ENCODE measurements at regions not wholly inside any gene's neighbourhood (a gene's known extent, or its start where the extent isn't known, plus 50 kb on each side); places are given as distances from the start of the nearest gene placed in this dataset.

GRCh38 chr13:87280139-87280538 lies 391.0 kb upstream of the SLITRK5 start:
- WGBS, 2 donors = 38% methylated on average over 4 of the region's 4 CpGs
- Histone ChIP-seq H3K27ac (no peak overlapping the region), H3K4me1 (no peaks in the 10 kb centered on the region), H3K27me3 (no peaks in the 10 kb centered on the region), H3K36me3 (replicated peaks in 1 of 2; ENCODE audit: insufficient read depth in 1 of 2, low read depth in 2 of 2) (no peaks in the 10 kb centered on the region), H3K9me3 (no peaks in the 10 kb centered on the region), H3K4me3 (no peak overlapping the region)
- no peak for ATAC-seq
- TF ChIP-seq POLR2A (IDR thresholded peaks at IDR 0.05) (no peak), CTCF (IDR thresholded peaks at IDR 0.05) (no peak)
- no peak for DNase-seq
- intact Hi-C loops (cut with DNase I) = no loop called here

DNA sequence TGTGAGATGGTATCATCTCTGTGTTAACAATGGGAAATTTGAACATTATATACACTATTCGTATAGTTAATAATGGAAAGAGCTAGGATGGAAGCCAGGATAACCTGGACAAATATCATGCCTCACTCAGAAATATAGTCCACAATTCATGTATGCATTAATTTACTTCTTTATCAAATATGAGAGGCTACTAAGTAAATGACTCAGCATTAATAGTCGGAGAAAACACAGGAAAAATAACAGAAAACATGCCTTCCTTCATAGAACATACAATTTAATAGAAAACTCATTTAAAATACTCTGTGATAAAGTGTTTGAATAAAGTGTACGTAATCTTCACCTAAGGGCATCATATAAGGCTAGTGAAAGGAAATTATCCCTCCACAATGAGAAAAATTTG lies 383.4 kb upstream of the SLITRK5 start:
- intact Hi-C loops (cut with DNase I) = no loop called here
- WGBS, 2 donors = 50 to 55% methylated on average over 3 of the region's 3 CpGs
- Histone ChIP-seq H3K27me3 (no peaks in the 10 kb centered on the region), H3K4me1 (no peaks in the 10 kb centered on the region), H3K4me3 (no peak overlapping the region), H3K36me3 (replicated peaks in 1 of 2; ENCODE audit: insufficient read depth in 1 of 2, low read depth in 2 of 2) (no peaks in the 10 kb centered on the region), H3K27ac (no peak overlapping the region), H3K9me3 (no peaks in the 10 kb centered on the region)
- TF ChIP-seq CTCF (IDR thresholded peaks at IDR 0.05) (no peak), POLR2A (IDR thresholded peaks at IDR 0.05) (no peak)
- ATAC-seq (no peak), DNase-seq (no peak)

GRCh38 chr13:87295636-87296035 lies 375.5 kb upstream of the SLITRK5 start:
- DNase-seq = no peak
- no peak for TF ChIP-seq CTCF (IDR thresholded peaks at IDR 0.05)
- TF ChIP-seq POLR2A (IDR thresholded peaks at IDR 0.05) = no peak
- Histone ChIP-seq H3K4me3 (no peak overlapping the region), H3K9me3 (no peaks in the 10 kb centered on the region), H3K4me1 (no peaks in the 10 kb centered on the region), H3K27me3 (no peaks in the 10 kb centered on the region), H3K36me3 (replicated peaks in 1 of 2; ENCODE audit: insufficient read depth in 1 of 2, low read depth in 2 of 2) (no peaks in the 10 kb centered on the region), H3K27ac (no peak overlapping the region)
- intact Hi-C loops (cut with DNase I) = no loop called here
- no peak for ATAC-seq

DNA sequence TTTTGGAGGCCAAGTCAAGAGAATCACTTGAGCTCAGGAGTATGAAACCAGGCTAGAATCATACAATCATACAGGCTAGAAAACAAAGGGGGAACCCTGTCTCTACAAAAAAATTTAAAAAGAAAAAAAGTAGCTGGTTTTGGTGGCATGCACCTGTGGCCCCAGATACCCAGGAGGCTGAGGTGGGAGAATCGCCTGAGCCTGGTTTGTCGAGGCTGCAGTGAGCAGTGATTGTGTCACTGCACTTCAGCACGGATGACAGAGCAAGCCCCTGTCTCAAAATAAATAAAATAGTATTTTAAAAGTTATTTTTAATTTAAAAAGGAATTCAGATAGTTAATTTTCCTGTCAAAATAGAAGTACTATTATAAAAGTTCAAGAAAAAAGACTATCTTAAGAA lies 369.1 kb upstream of the SLITRK5 start:
- 60 to 67% methylated on average over 3 of the region's 3 CpGs for WGBS, 2 donors
- ATAC-seq (no peak), DNase-seq (no peak)
- H3K9me3 ChIP-seq = no peaks in the 10 kb centered on the region
- H3K4me3 ChIP-seq = no peak overlapping the region
- intact Hi-C loops (cut with DNase I) = no loop called here
- H3K36me3 ChIP-seq (replicated peaks in 1 of 2; ENCODE audit: insufficient read depth in 1 of 2, low read depth in 2 of 2) = no peaks in the 10 kb centered on the region
- no peak overlapping the region for H3K27ac ChIP-seq
- no peaks in the 10 kb centered on the region for H3K27me3 ChIP-seq
- H3K4me1 ChIP-seq = no peaks in the 10 kb centered on the region
- TF ChIP-seq CTCF (IDR thresholded peaks at IDR 0.05) (no peak), POLR2A (IDR thresholded peaks at IDR 0.05) (no peak)

DNA sequence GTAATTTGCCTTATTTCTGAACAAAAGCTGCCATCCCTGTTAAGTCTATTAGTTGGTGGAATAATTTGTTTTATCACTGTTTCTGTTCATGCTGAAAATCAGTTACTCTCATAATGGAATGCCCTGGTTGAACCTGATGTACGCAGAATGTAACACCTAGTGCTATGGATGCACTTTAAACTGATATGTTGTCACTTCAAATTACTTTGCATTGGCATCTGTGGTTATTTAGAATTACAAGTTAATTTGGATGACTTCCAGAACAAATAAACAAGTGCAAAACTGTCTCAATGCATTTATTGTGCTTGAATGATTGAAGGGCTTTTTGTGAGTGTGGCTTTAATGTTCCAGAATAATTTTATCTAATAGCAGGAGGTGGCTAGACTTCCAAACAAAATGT lies 368.2 kb upstream of the SLITRK5 start:
- Histone ChIP-seq H3K27ac (no peak overlapping the region), H3K36me3 (replicated peaks in 1 of 2; ENCODE audit: insufficient read depth in 1 of 2, low read depth in 2 of 2) (no peaks in the 10 kb centered on the region), H3K27me3 (no peaks in the 10 kb centered on the region), H3K4me3 (no peak overlapping the region), H3K4me1 (no peaks in the 10 kb centered on the region), H3K9me3 (no peaks in the 10 kb centered on the region)
- TF ChIP-seq CTCF (IDR thresholded peaks at IDR 0.05) (no peak), POLR2A (IDR thresholded peaks at IDR 0.05) (no peak)
- no peak for ATAC-seq
- DNase-seq = no peak
- intact Hi-C loops (cut with DNase I) = no loop called here
- 46 to 63% methylated on average over 1 of the region's 1 CpG for WGBS, 2 donors

All from body of pancreas (tissue), 4 donors.